OCI-M1 (cell line): ENCODE measurements at regions not wholly inside any gene's neighbourhood (a gene's known extent, or its start where the extent isn't known, plus 50 kb on each side); places are given as distances from the start of the nearest gene placed in this dataset.
A peak's percentile ranks its signal among the peaks of the same experiment; 100 is the strongest.

Experiments used
- DNase-seq: peaks from one replicate; lab custom pipeline; 2025; lab: John Stamatoyannopoulos, UW

DNA sequence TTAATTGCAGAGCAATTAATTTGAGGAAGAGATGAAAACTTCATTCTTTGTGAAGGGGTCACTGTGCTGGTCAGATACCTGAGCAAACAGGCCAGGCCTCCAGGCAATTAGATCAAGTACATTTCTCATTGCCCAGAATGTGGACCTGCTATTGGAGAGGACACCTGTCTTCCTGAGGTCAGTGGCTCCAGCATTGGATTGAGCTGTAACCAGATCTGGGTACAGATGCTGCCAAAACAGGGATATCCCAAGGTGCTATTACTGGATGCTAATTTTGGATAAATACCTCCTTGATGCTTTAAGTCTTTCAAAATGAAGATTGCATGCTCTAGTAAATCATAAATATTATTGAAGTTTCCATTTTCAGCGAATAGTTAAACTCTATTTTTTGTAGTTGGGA, 131.5 kb downstream of the FAM161A start:
- DNase-seq = no peak

DNA sequence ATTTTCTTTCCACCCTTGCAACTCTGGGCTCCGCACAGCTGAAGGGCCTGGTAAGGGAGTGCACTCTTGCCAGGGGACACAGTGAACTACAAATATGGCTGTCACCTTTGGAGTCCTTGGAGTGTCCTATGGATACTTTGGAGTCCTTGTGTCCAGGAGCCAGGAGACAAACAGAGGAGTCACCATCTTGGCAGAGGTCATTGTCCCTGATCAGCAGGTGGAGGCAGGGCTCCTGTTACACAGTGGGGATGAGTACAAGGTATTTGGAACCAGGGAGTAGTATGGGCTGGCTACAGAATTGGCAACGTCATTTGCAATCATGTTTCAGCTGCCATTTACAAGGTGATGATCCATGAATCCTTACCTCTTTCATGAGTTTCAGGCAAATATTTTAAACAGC, 132.5 kb downstream of the FAM161A start:
- DNase-seq = no peak

GRCh38 chr2:61720911-61721310, 132.9 kb downstream of the FAM161A start:
- DNase-seq = no peak

DNA sequence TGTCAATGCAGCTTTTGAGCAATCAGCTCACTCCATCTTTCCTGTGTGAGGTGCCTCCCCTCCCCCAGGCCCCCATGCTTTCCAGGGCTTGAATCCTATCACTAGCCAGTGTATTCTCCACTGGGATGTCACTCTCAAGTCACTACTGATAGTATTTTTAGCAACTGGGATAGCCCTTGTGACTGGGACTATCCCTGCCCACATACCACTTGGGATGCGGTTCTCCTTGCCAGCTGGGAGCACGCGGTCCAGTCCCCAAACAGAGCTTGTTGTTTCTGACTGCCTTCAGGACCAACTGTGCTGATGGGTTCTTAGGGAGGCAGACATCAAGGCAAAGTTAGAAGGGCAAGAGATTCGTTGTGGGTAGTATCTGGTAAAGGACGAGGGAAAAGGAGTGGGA, 134.9 kb downstream of the FAM161A start:
- DNase-seq = no peak

DNA sequence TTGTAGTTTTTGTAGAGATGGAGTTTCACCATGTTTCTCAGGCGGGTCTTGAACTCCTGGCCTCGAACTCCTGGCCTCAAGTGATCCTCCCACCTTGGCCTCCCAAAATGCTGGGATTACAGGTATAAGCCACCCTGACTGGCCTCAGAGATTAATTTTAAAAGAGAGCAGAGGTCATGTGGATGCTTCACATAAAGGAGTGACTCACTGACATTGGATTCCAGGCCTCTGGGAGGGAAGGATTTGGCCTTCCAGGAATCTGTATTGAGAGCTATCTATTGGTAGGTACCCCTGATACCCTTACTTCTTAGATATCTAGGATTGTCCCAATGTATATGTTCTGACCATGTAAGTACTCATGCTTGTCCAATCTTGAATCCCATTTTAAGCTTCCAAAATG, 138.4 kb downstream of the FAM161A start:
- no peak for DNase-seq

GRCh38 chr2:61714210-61714609, 139.7 kb downstream of the FAM161A start:
- DNase-seq = no peak

DNA sequence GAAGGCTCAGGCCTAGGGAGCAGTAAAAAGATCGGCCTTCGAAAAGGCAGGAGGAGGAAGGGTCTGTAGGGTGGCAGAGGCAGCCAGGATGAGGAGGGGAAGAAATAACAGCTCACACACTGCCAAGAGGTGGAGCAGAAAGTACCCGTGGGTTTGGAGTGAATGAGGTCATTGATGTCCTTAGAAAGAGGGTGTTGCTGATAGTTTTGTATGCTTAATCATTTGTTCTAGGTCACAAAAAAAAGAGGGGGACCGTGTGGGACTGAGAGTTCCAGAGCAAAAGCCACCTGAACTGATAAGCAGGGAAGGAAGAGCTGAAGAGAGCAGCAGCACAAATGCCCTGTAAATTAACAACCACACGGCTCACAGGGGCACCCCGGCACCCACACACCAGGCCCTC, 140.4 kb downstream of the FAM161A start:
- no peak for DNase-seq

GRCh38 chr2:61712060-61712459, 141.8 kb downstream of the FAM161A start:
- no peak for DNase-seq

- no peak for DNase-seq
Measured at GRCh38 chr2:61710711-61711110, 143.1 kb downstream of the FAM161A start.

DNA sequence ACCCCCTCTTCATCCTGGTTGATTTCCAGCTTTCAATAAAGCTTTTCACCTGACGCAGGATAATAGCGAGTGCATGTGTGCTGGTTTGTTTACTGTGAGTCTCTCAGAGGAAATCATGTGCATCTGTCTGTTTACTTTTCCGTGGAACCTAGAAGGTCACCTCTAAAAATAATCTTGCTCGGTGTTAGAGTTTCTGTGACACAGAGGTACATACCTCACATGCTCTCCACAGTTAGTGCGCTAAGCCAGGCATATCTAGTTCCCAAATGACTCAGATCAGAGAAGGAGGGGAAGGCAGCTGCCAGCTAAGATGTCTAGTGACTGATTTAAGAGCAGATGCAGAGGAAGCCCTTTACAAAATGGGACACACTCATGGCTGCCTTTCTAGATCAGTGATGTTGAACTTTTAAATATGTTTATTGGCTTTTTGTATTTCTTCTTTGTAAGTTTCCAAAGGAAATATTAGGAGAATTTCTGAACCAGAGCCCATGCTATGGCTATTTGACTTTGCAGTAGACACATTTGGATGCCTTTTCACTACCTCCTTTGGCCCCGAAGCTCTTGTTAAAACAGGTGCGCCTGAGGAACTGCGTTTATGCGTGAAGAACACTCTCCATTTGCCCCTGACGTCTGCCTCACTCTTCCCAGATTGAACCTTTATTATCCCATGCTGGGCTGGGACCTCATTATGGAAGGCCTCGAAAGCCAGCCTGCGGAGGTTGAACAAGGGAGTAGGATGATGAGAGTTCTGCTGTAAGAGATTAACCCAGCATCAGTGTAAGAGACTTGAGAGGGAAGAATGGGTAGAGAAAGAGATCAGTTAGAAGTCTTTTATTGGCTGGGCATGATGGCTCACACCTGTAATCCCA, 145.6 kb downstream of the FAM161A start:
- peak; percentile 11 for DNase-seq

- DNase-seq = no peak
Measured at GRCh38 chr2:61705625-61706024, 148.2 kb downstream of the FAM161A start.

- no peak for DNase-seq
Measured at GRCh38 chr2:61704364-61704763, 149.5 kb downstream of the FAM161A start.

GRCh38 chr2:61702088-61702467, 151.8 kb downstream of the FAM161A start:
- no peak for DNase-seq

GRCh38 chr2:61700464-61700863, 153.4 kb downstream of the FAM161A start:
- DNase-seq = no peak

DNA sequence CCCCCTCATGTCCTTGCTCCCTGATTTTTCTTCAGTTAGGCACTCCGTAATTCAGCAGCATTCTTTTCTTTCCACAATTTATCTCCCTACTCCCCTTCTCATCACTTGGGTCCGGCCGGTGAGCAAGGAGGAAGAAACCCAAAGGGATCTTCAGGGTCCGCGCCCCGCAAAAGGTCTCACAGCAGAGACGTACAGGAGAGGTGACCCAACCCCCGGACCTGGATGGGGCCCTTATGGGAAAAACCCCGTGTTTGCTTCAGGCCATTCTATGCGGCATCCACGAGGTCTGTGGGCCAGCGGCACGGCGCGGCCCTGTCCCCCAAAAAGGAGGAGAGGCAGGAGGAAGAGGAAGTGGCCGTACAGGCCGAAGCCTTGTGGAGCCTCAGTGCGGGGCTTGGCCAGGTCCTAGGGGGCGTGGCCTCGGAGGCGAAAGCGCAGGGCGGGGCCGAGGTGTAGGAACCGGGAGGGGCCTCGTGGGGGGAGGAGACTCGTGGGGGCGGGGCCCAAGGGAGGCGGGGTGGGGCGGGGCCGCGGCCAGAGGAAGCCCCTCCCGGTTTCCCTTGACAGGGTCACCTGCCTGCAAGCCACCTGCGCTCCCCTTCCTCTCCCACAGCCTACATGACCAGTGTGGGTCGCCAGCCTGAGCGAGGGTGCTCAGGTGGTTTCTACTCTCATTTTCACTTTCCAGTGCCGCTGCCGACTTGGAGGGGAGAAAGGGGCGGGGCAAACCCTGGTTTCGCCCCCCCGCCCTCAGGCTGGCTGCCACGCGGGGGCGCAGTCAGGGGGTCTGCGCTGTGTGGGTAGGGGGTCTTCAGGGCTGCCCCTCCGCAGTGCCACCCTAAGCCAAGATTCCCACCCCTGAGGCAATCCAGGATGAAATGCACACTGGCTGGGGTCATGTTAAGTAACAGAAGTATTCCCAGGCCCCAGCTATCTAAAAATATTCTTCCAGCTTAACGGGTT, 156.4 kb upstream of the XPO1 start:
- peak; percentile 95 for DNase-seq

- peak; percentile 46 for DNase-seq
Measured at GRCh38 chr2:61693744-61694143, 155.6 kb upstream of the XPO1 start.

DNA sequence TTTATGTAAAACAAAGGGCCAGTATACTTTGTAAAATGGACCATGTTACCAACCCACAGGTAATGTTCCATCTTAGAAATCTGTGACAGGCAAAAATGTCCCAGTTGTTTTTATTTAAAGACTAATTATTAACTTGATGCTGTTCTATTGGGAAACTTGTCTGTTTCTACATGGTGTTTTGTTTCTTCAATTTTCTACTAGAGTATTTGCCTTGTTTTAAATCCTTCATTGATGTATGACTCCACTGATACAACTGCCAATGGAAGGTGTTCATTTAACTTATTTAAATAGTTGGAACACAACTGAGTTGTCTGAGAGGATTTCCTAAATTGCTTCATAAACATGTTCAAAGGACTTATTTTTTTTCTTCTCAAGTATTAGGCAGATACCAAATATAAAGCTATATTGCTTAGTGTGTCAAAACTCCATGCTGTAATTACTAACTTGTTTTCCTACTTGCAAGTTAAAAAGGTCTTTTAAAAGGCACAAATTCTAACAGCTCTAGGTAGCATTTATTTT, 152.0 kb upstream of the XPO1 start:
- DNase-seq = no peak

- peak; percentile 24 for DNase-seq
Measured at GRCh38 chr2:61689568-61689967, 151.4 kb upstream of the XPO1 start.

DNA sequence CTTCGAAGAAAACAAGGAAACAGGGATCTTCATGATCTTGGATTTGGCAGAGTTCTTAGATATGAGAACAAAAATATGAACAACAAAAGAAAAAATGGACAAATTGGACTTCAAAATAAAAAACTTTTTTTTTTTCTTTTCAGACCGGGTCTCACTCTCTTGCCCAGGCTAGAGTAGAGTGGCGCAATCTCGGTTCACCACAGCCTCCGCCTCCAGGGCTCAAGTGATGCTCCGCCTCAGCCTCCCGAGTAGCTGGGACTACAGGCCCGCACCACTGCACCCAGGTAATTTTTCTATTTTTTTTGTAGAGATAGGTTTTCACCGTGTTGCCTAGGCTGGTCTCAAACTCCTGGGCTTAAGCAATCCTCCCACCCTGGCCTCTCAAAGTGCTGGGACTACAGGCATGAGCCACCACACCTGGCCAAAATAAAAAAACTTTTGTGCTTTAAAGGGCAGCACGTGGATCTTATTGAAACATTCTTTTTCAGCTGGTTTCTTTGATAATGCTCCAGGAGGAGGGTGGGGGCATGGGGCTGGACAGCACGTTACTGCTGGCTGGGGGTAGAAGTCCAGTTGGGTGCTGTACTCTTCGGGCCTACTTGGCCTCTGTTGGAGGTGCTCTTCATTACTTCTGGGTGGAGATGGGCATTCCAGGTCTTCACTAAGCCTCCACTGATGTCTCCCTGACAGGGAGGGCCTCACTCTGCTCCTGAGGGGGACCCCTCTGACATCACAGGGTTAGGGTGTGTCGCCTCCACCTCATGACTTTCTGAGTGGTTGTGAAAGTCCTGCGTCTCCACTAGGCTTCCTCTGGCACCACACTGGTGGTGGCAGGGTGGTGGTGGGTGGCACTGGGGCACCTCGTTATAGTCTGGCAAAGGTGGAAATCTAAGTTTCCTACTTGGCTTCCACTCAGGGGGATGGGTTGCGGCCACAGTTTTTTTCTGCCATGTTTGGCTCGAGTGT, 150.5 kb upstream of the XPO1 start:
- no peak for DNase-seq

GRCh38 chr2:61679096-61679495, 140.9 kb upstream of the XPO1 start:
- no peak for DNase-seq

- no peak for DNase-seq
Measured at GRCh38 chr2:61677942-61678341, 139.8 kb upstream of the XPO1 start.

DNA sequence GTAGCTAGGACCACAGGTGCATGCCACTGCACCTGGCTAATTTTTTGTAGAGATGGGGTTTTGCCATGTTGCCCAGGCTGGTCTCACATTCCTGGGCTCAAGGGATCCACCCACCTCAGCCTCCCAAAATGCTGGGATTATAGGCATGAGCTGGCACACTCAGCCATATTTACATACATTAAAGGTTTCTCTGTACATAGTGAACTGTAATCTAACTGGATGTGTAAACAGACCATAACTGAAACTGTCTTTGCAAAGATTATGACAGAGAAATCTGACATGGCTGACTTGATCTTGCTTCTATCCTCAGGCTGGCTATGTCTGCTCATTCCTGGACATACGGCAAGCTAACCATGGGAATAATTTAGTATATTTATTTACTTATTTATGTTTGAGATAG, 139.2 kb upstream of the XPO1 start:
- DNase-seq = no peak
